NB4 (cell line): ENCODE measurements at regions not wholly inside any gene's neighbourhood (a gene's known extent, or its start where the extent isn't known, plus 50 kb on each side); places are given as distances from the start of the nearest gene placed in this dataset.

Source experiments
- DNase-seq: peaks from one replicate; pipeline ENCODE4 v3.0.0; 2010; ENCODE audit warnings: low read depth
- H3K4me3 ChIP-seq: one replicate; pipeline ENCODE4 v1.5.1; 2011; ENCODE audit warnings: mild to moderate bottlenecking, low read depth, low read length, moderate library complexity
- MYC ChIP-seq: IDR thresholded peaks from 2 replicates; pipeline ENCODE4 v1.6.1; 2011; ENCODE audit warnings: low read depth, low read length
- POLR2A ChIP-seq: IDR thresholded peaks from 2 replicates; pipeline ENCODE4 v1.6.1; 2011; ENCODE audit warnings: mild to moderate bottlenecking; ENCODE audit not compliant: insufficient read length; ENCODE audit errors: extremely low read depth
- TF ChIP-seq, protein P1 (sequence below): IDR thresholded peaks from 2 replicates; pipeline ENCODE4 v1.6.1; 2011; ENCODE audit warnings: low read depth, low read length
- TF ChIP-seq, protein P2 (sequence below): IDR thresholded peaks from one replicate; pipeline ENCODE4 v1.5.1; 2012; ENCODE audit warnings: low read depth, low read length

DNA sequence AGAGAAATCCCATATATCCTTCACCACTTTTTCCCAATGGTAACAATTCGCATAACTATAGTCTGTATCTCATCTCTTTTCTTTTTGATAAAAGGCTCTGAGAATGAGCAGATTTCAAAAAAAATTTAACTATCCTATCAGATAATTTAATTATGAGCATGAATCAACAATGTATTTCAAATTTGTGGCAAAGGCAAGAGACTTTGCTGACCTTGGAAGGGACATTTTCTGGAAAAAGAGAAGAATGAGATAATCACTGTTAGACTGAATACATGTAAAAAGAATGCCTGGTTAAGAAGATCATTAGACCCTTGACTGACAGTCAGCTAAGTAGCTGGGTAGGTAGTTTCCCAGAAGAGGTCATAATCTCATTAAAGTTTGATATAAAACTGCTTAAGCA is 428.4 kb upstream of the XYLT1 start:
- no peak for DNase-seq
- no peak overlapping the region for H3K4me3 ChIP-seq
- TF ChIP-seq MYC (no peak), POLR2A (no peak)
- TF ChIP-seq, protein P1, sequence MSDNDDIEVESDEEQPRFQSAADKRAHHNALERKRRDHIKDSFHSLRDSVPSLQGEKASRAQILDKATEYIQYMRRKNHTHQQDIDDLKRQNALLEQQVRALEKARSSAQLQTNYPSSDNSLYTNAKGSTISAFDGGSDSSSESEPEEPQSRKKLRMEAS, result no peak
- TF ChIP-seq, protein P2, sequence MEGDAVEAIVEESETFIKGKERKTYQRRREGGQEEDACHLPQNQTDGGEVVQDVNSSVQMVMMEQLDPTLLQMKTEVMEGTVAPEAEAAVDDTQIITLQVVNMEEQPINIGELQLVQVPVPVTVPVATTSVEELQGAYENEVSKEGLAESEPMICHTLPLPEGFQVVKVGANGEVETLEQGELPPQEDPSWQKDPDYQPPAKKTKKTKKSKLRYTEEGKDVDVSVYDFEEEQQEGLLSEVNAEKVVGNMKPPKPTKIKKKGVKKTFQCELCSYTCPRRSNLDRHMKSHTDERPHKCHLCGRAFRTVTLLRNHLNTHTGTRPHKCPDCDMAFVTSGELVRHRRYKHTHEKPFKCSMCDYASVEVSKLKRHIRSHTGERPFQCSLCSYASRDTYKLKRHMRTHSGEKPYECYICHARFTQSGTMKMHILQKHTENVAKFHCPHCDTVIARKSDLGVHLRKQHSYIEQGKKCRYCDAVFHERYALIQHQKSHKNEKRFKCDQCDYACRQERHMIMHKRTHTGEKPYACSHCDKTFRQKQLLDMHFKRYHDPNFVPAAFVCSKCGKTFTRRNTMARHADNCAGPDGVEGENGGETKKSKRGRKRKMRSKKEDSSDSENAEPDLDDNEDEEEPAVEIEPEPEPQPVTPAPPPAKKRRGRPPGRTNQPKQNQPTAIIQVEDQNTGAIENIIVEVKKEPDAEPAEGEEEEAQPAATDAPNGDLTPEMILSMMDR, result no peak

DNA sequence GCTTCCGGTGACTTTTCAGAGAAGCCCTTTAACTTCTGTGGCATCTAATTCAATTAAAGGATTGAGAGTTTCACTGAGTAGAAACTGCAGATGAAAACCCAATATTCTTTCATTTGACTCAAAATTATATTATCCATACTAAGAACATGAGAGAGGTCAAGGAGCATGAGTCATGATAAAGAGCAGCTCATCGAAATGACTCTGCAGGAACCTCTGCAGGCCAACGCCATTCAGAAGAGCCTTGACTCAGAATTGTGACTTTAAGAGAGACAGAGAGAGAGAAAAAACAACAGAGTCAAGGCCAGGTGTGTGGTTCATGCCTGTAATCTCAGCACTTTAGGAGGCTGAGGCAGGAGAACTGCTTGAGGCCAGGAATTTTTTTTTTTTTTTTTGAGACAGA is 417.2 kb upstream of the XYLT1 start:
- no peak overlapping the region for H3K4me3 ChIP-seq
- no peak for DNase-seq
- no peak for TF ChIP-seq POLR2A
- TF ChIP-seq, protein P2, result no peak
- no peak for TF ChIP-seq MYC
- TF ChIP-seq, protein P1, result no peak

DNA sequence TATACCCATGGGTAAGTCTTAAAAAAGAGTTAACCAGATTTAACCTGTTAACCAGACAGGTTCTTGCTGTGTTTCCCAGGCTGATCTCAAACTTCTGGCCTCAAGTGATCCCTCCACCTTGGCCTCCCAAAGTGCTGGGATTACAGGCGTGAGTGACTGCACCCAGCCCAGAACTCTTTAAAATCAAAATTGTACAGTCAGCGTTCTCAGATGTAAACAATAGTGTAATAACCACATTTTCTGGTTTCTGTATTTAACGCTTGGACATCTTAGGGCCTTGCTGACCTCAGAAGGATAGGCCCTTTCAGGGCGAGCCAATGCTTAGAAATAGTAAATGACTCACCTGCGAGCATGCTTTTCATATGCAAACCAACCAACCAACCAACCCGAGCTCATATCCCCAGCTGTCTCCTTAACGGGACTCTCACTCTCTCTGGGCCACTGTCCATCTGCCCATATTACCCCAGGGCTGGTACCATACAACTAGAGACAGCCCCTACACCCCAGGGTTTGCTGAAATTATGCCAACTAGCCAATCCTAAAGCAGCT is 415.0 kb upstream of the XYLT1 start:
- DNase-seq, result no peak
- no peak for TF ChIP-seq POLR2A
- TF ChIP-seq MYC, result no peak
- TF ChIP-seq, protein P2, result no peak
- TF ChIP-seq, protein P1, result no peak
- no peak overlapping the region for H3K4me3 ChIP-seq

- no peak for DNase-seq
- no peak overlapping the region for H3K4me3 ChIP-seq
- TF ChIP-seq, protein P2, result no peak
- TF ChIP-seq POLR2A (no peak), MYC (no peak)
- TF ChIP-seq, protein P1, result no peak
Observed at GRCh38 chr16:17877821-17878360, 407.1 kb upstream of the XYLT1 start.

- TF ChIP-seq, protein P2, result no peak
- H3K4me3 ChIP-seq, result no peak overlapping the region
- no peak for DNase-seq
Observed at GRCh38 chr16:17866996-17867395, 396.2 kb upstream of the XYLT1 start.

DNA sequence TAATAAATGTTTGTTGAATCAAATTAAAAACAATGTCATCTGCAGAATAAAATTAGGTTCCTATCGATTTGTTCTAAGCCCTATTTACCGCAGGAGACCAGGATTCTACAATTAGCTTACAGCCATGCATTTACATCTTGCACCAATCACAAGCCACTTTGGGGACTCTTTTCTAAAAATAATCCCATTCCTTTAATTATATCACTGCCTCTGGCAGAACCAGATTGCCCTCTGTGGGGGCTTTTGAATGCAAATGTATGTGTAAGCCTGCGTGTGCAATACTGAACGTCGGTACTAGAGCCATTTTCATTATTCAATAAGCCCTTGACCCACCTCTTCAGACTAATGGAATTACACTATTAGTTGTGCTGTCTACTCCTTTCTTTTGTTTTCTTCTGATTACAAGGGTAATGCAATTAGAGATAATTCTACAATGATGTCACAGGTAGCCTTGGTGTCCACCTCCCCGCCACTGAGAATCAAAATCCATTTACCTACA is 391.3 kb upstream of the XYLT1 start:
- no peak for TF ChIP-seq MYC
- TF ChIP-seq, protein P1, result no peak
- TF ChIP-seq POLR2A, result no peak
- TF ChIP-seq, protein P2, result no peak
- no peak overlapping the region for H3K4me3 ChIP-seq
- no peak for DNase-seq
